Cardiac muscle cell (in vitro differentiated cells and primary cell): ENCODE measurements at regions not wholly inside any gene's neighbourhood (a gene's known extent, or its start where the extent isn't known, plus 50 kb on each side); places are given as distances from the start of the nearest gene placed in this dataset.
A peak's percentile ranks its signal among the peaks of the same experiment; 100 is the strongest.
"Not testable (repeated sequence)": the region's sequence is repeated elsewhere in the genome, so short reads cannot be mapped to it uniquely, and the experiment has no call there.

Experiments
- DNase-seq, 2 donors: peaks; one replicate each; pipeline versions ENCODE4 v3.0.0 to v3.0.0-alpha.2; 2010 to 2017; ENCODE audit warnings: low read depth in 1 of 2, low spot score in 1 of 2
- H3K27ac ChIP-seq: fragments of 200-600 bp; sonication (generic); 2 replicates; pipeline ENCODE4 v1.5.1; 2016
- H3K27me3 ChIP-seq: fragments of 200-600 bp; sonication (generic); 2 replicates; pipeline ENCODE4 v1.6.0; 2016; ENCODE audit warnings: control low read depth
- H3K36me3 ChIP-seq: fragments of 200-600 bp; sonication (generic); 2 replicates; pipeline ENCODE4 v1.5.1; 2016; ENCODE audit warnings: control low read depth
- H3K4me1 ChIP-seq: fragments of 200-600 bp; sonication (generic); 2 replicates; pipeline ENCODE4 v1.8.1; 2017; ENCODE audit warnings: low read depth, mild to moderate bottlenecking, mixed run types
- H3K4me3 ChIP-seq: fragments of 200-600 bp; sonication (generic); 2 replicates; pipeline ENCODE4 v1.5.1; 2016; ENCODE audit warnings: mild to moderate bottlenecking
- H3K9me3 ChIP-seq: fragments of 200-600 bp; sonication (generic); 2 replicates; pipeline ENCODE4 v1.5.1; 2017; ENCODE audit warnings: low read depth, mild to moderate bottlenecking, control low read depth
- CTCF ChIP-seq: IDR thresholded peaks from 2 replicates; pipeline ENCODE4 v1.5.1; 2012; ENCODE audit warnings: low read depth, mild to moderate bottlenecking, low read length

DNA sequence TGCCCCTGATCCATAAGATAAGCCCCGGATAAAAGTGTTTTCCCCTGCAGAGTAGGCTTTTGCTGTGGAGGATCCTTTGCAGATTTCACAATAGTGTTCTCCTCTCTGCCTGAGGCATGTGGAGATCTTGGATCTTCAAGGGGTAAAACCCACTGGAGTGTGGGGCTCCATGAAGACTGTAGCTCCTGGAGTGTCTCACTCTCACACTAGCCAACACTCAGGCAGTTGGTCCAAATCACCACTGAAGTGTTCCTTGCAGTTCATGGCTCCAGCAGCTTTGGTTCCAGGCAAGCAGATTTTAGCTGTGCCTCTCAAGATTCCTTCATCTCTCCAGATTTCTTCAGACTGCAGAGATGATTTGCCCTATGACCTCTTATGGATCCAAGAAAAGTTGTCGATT lies 665.3 kb downstream of the TNS3 start:
- H3K27ac ChIP-seq, result no peak overlapping the region
- no peaks in the 10 kb centered on the region for H3K9me3 ChIP-seq
- no peaks in the 10 kb centered on the region for H3K4me1 ChIP-seq
- no peak for TF ChIP-seq CTCF
- H3K36me3 ChIP-seq, result no peaks in the 10 kb centered on the region
- H3K4me3 ChIP-seq, result no peak overlapping the region
- no peaks in the 10 kb centered on the region for H3K27me3 ChIP-seq
- no peak for DNase-seq

- H3K36me3 ChIP-seq, result no peaks in the 10 kb centered on the region
- no peaks in the 10 kb centered on the region for H3K4me1 ChIP-seq
- TF ChIP-seq CTCF, result no peak
- no peak for DNase-seq
- H3K9me3 ChIP-seq, result no peaks in the 10 kb centered on the region
- no peaks in the 10 kb centered on the region for H3K27me3 ChIP-seq
- no peak overlapping the region for H3K4me3 ChIP-seq
- H3K27ac ChIP-seq, result no peak overlapping the region
Observed at GRCh38 chr7:46912692-46913091, 669.2 kb downstream of the TNS3 start.

DNA sequence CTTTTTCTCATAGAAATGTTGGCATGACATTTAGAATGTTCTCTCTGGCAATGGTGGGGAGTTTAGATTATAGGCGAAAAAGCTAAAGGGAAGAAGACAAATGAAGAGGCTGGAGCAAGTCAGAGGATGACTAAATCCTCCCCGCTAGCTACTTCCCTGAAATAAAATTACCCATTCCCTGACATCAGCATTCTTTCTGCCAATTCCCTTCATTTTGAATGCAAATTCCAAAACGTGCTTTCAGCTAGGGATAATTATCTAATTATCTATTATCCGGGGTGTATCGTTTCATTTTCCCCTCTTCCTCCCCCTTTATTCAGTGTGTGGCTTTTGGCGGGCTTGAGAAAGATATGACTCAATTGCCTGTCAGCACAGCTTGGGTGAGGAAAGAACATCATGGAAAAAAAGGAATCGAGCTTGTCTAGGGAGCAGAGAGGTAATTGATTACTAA lies 672.3 kb downstream of the TNS3 start:
- Histone ChIP-seq H3K36me3 (no peaks in the 10 kb centered on the region), H3K4me1 (no peaks in the 10 kb centered on the region), H3K4me3 (no peak overlapping the region), H3K27ac (no peak overlapping the region), H3K9me3 (no peaks in the 10 kb centered on the region), H3K27me3 (no peaks in the 10 kb centered on the region)
- no peak for TF ChIP-seq CTCF
- DNase-seq, result peak in 1 of 2 donors; percentile 61

DNA sequence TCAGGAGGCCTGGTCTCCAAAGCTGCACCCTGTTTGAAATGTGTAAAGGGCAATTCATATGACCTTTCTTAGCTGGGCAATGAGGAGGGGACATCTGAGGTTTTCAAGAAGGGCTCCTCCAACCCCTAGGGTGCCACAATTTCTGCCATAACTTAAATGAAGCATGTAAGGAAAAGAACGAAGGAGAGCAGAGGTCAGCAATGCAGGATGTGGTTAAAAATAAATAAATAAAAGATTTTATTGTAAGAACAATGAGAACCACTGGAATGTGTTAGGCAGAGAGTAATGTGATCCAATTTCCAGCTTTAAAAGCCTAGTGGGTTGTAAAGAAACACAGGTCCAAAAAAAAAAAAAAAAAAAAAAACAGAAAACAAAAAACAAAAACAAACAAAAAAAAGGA lies 673.1 kb downstream of the TNS3 start:
- no peak for TF ChIP-seq CTCF
- H3K9me3 ChIP-seq, result no peaks in the 10 kb centered on the region
- DNase-seq, result peak in 1 of 2 donors; percentile 91
- no peaks in the 10 kb centered on the region for H3K27me3 ChIP-seq
- no peak overlapping the region for H3K4me3 ChIP-seq
- no peak overlapping the region for H3K27ac ChIP-seq
- H3K4me1 ChIP-seq, result no peaks in the 10 kb centered on the region
- H3K36me3 ChIP-seq, result no peaks in the 10 kb centered on the region

DNA sequence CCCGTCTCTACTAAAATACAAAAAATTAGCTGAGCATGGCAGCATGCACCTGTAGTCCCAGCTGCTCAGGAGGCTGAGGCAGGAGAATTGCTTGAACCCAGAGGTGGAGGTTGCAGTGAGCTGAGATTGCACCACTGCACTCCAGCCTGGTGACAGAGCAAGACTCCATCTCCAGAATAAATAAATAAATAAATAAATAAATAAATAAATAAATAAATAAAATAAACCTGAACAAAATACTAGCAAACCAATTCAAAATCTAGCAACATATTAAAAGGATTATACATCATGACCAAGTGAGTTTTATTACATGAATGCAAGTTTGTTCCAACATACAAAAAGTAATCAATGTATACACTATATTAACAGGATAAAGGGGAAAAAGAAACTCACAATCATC lies 677.4 kb downstream of the TNS3 start:
- not testable (repeated sequence) for H3K36me3 ChIP-seq, H3K9me3 ChIP-seq, H3K4me3 ChIP-seq, H3K27ac ChIP-seq, DNase-seq, H3K27me3 ChIP-seq, H3K4me1 ChIP-seq

DNA sequence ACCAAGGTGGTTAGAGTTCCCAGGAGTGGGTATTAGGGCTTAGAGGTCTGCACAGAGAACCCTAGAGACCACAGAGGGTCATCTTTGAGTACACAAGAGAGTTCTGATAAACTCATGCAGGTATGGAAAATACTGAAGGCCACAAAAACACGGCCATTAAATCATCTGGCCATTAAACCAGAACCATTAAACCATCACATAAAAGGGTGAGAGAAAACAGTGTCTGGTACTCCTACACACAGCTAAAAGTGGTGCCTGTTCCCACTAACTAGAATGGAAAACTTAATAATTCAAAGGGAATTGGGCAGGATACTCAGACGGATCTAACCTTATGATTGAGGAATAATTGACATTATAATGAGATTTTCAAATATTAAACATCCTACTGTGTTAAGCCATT lies 679.4 kb downstream of the TNS3 start:
- no peaks in the 10 kb centered on the region for H3K27me3 ChIP-seq
- DNase-seq, result no peak
- no peaks in the 10 kb centered on the region for H3K9me3 ChIP-seq
- H3K36me3 ChIP-seq, result no peaks in the 10 kb centered on the region
- H3K4me1 ChIP-seq, result peaks cover 3% of the 10 kb centered on the region
- no peak overlapping the region for H3K27ac ChIP-seq
- no peak overlapping the region for H3K4me3 ChIP-seq
- no peak for TF ChIP-seq CTCF
